H1 (cell line): ENCODE measurements at regions not wholly inside any gene's neighbourhood (a gene's known extent, or its start where the extent isn't known, plus 50 kb on each side); places are given as distances from the start of the nearest gene placed in this dataset.

Experiments used
- CTCF ChIA-PET: fragments of 300-600 bp; sonication (Branson Sonifier 250); formaldehyde crosslinking; loops from one replicate; lab custom pipeline; 2021; ENCODE audit not compliant: partially characterized antibody; lab: Charles Lee
- POLR2A ChIA-PET: fragments of 300-600 bp; sonication (Branson Sonifier 250); formaldehyde crosslinking; loops from one replicate; lab custom pipeline; 2021; ENCODE audit warnings: inconsistent platforms; ENCODE audit not compliant: partially characterized antibody; lab: Charles Lee
- DNase-seq, 2 experiments: peaks; one replicate each; pipeline versions ENCODE4 v3.0.0 to v3.0.0-alpha.2; 2010 to 2022; ENCODE audit warnings: low spot score in 2 of 2, low read depth in 1 of 2, mixed read lengths in 1 of 2
- FAIRE-seq: peaks from 2 replicates; lab custom pipeline; 2011; peaks lifted over from hg19 to GRCh38; lab: Jason Lieb, UNC
- H2AFZ ChIP-seq: 2 replicates; pipeline ENCODE4 v1.8.1; 2012; ENCODE audit warnings: low read length, inconsistent platforms
- H2AK5ac ChIP-seq: 2 replicates; pipeline ENCODE4 v1.6.1; 2013; ENCODE audit warnings: low read depth, low read length
- H2BK120ac ChIP-seq: replicated peaks from 2 replicates; pipeline ENCODE3; 2013; ENCODE audit warnings: low read depth, low read length, inconsistent platforms
- H2BK12ac ChIP-seq: 2 replicates; pipeline ENCODE4 v1.6.1; 2013; ENCODE audit warnings: low read depth, low read length
- H2BK15ac ChIP-seq: 2 replicates; pipeline ENCODE4 v1.6.1; 2013; ENCODE audit warnings: low read length
- H2BK20ac ChIP-seq: 2 replicates; pipeline ENCODE4 v1.6.1; 2013; ENCODE audit warnings: low read length
- H2BK5ac ChIP-seq: 2 replicates; pipeline ENCODE4 v1.6.1; 2013; ENCODE audit warnings: low read depth, low read length
- H3K14ac ChIP-seq: 2 replicates; pipeline ENCODE4 v1.6.1; 2013; ENCODE audit warnings: inconsistent platforms; ENCODE audit not compliant: insufficient read length
- H3K18ac ChIP-seq: 2 replicates; pipeline ENCODE4 v1.6.1; 2013; ENCODE audit warnings: low read length; ENCODE audit errors: extremely low read depth
- H3K23ac ChIP-seq: 2 replicates; pipeline ENCODE4 v1.6.1; 2013; ENCODE audit warnings: inconsistent platforms; ENCODE audit not compliant: insufficient read length
- H3K23me2 ChIP-seq: 2 replicates; pipeline ENCODE4 v1.6.1; 2013; ENCODE audit warnings: low read depth, low read length
- H3K27ac ChIP-seq: 2 replicates; pipeline ENCODE4 v1.6.1; 2011; ENCODE audit warnings: low read depth, low read length, inconsistent platforms
- H3K27me3 ChIP-seq, 4 experiments: replicated peaks in 1 of 4; 1 replicate in 1 of 4; 2 replicates in 3 of 4; pipeline versions ENCODE4 v1.6.1 to v1.8.1; 2011 to 2013; ENCODE audit warnings: low read length in 3 of 4, mild to moderate bottlenecking in 3 of 4, inconsistent platforms in 2 of 4, mixed read lengths in 2 of 4, moderate library complexity in 1 of 4; ENCODE audit not compliant: control insufficient read depth in 3 of 4, insufficient read depth in 3 of 4; ENCODE audit errors: extremely low read depth in 1 of 4
- H3K36me3 ChIP-seq, 4 experiments: 2 replicates each; pipeline versions ENCODE4 v1.6.1 to v1.8.1; 2011 to 2013; ENCODE audit warnings: mild to moderate bottlenecking in 4 of 4, low read length in 3 of 4, moderate library complexity in 2 of 4, control low read depth in 1 of 4, inconsistent platforms in 1 of 4; ENCODE audit not compliant: insufficient read depth in 4 of 4, control insufficient read depth in 2 of 4
- H3K4ac ChIP-seq: replicated peaks from 2 replicates; pipeline ENCODE3; 2013; ENCODE audit warnings: low read length, low read depth, mixed read lengths, inconsistent platforms; ENCODE audit not compliant: insufficient read length
- H3K4me1 ChIP-seq, 4 experiments: replicated peaks in 1 of 4; 1 replicate in 1 of 4; 2 replicates in 3 of 4; pipeline versions ENCODE4 v1.6.1 to v1.8.1; 2011 to 2013; ENCODE audit warnings: low read length in 3 of 4, inconsistent platforms in 2 of 4, mixed read lengths in 1 of 4; ENCODE audit not compliant: insufficient read depth in 4 of 4, control insufficient read depth in 3 of 4
- H3K4me2 ChIP-seq, 2 experiments: 2 replicates each; pipeline versions ENCODE4 v1.6.1 to v1.8.1; 2011 to 2013; ENCODE audit warnings: low read depth in 2 of 2, low read length in 2 of 2, control low read depth in 1 of 2, inconsistent platforms in 1 of 2, mild to moderate bottlenecking in 1 of 2; ENCODE audit not compliant: insufficient read depth in 1 of 2
- H3K4me3 ChIP-seq, 4 experiments: fragments of 200-600, 300-600 bp in 1 of 4; sonication (generic), shearing (Covaris generic), sonication (Bioruptor Twin) in 1 of 4; 2 replicates each; pipeline versions ENCODE4 v1.5.1 to v1.8.1; 2011 to 2016; ENCODE audit warnings: low read length in 4 of 4, low read depth in 3 of 4, control low read depth in 2 of 4, inconsistent platforms in 2 of 4, mild to moderate bottlenecking in 2 of 4, mixed read lengths in 1 of 4, moderate library complexity in 1 of 4; ENCODE audit not compliant: insufficient read depth in 2 of 4; ENCODE audit errors: extremely low read depth in 1 of 4
- H3K56ac ChIP-seq: replicated peaks from 2 replicates; pipeline ENCODE3; 2013; ENCODE audit warnings: low read depth, mild to moderate bottlenecking, mixed read lengths, low read length, inconsistent platforms; ENCODE audit not compliant: insufficient read length
- H3K79me1 ChIP-seq: 2 replicates; pipeline ENCODE4 v1.6.1; 2013; ENCODE audit warnings: low read depth, low read length, control low read depth
- H3K79me2 ChIP-seq, 2 experiments: 2 replicates each; pipeline versions ENCODE4 v1.6.1 to v1.8.1; 2012 to 2013; ENCODE audit warnings: low read length in 2 of 2, mild to moderate bottlenecking in 2 of 2, inconsistent platforms in 1 of 2; ENCODE audit not compliant: insufficient read depth in 2 of 2, control insufficient read depth in 1 of 2
- H3K9ac ChIP-seq, 4 experiments: replicated peaks in 1 of 4; 1 replicate in 1 of 4; 2 replicates in 3 of 4; pipeline versions ENCODE4 v1.6.1 to v1.8.1; 2011 to 2013; ENCODE audit warnings: low read depth in 3 of 4, low read length in 3 of 4, control low read depth in 2 of 4, mild to moderate bottlenecking in 2 of 4, moderate library complexity in 2 of 4, inconsistent platforms in 1 of 4; ENCODE audit errors: extremely low read depth in 1 of 4
- H3K9me3 ChIP-seq, 2 experiments: 2 replicates each; pipeline versions ENCODE4 v1.6.1 to v1.8.1; 2012 to 2013; ENCODE audit warnings: mild to moderate bottlenecking in 2 of 2, moderate library complexity in 2 of 2, control low read depth in 1 of 2, inconsistent platforms in 1 of 2, low read depth in 1 of 2, low read length in 1 of 2, mixed read lengths in 1 of 2; ENCODE audit not compliant: insufficient read depth in 2 of 2
- H4K20me1 ChIP-seq, 2 experiments: replicated peaks in 1 of 2; 2 replicates each; pipeline versions ENCODE3 to v1.8.1; 2011 to 2013; ENCODE audit warnings: inconsistent platforms in 2 of 2, low read length in 2 of 2, mild to moderate bottlenecking in 1 of 2; ENCODE audit not compliant: insufficient read depth in 2 of 2, control insufficient read depth in 1 of 2
- H4K5ac ChIP-seq: 2 replicates; pipeline ENCODE4 v1.6.1; 2013; ENCODE audit warnings: low read length, low read depth, mixed read lengths, inconsistent platforms; ENCODE audit not compliant: insufficient read length
- H4K8ac ChIP-seq: 2 replicates; pipeline ENCODE4 v1.8.0; 2013; ENCODE audit warnings: mild to moderate bottlenecking, moderate library complexity, low read length, inconsistent platforms; ENCODE audit not compliant: insufficient read depth; ENCODE audit errors: extremely low read depth
- H4K91ac ChIP-seq: replicated peaks from 2 replicates; pipeline ENCODE3; 2013; ENCODE audit warnings: low read length, mixed read lengths, inconsistent platforms; ENCODE audit not compliant: insufficient read length
- ATF2 ChIP-seq: IDR thresholded peaks from 2 replicates; pipeline ENCODE4 v1.6.1; 2012; ENCODE audit warnings: low read length, inconsistent platforms
- CHD2 ChIP-seq: IDR thresholded peaks from 2 replicates; pipeline ENCODE4 v1.6.1; 2012; ENCODE audit warnings: low read length, improper control_type of control experiment
- EGR1 ChIP-seq: IDR thresholded peaks from 2 replicates; pipeline ENCODE4 v1.6.1; 2011; ENCODE audit warnings: low read depth, low read length, borderline replicate concordance
- JUND ChIP-seq: IDR thresholded peaks from 2 replicates; pipeline ENCODE4 v1.6.1; 2011; ENCODE audit warnings: mild to moderate bottlenecking, improper control_type of control experiment, low read length
- KDM5A ChIP-seq: fragments of 200-600 bp; IDR thresholded peaks from 2 replicates; pipeline ENCODE4 v1.7.1; 2012; ENCODE audit warnings: mild to moderate bottlenecking, low read length, inconsistent platforms, mixed read lengths
- MAFK ChIP-seq: IDR thresholded peaks from 2 replicates; pipeline ENCODE4 v1.6.1; 2012; ENCODE audit warnings: low read depth, mild to moderate bottlenecking, improper control_type of control experiment, low read length
- POLR2AphosphoS5 ChIP-seq: IDR thresholded peaks from 2 replicates; pipeline ENCODE4 v1.6.1; 2011; ENCODE audit warnings: low read depth, low read length
- RFX5 ChIP-seq: IDR thresholded peaks from 2 replicates; pipeline ENCODE4 v1.6.1; 2011; ENCODE audit warnings: low read depth, low read length, improper control_type of control experiment, borderline replicate concordance
- RNF2 ChIP-seq: fragments of 200-900, 300-1000 bp; sonication (generic); IDR thresholded peaks from 2 replicates; pipeline ENCODE4 v1.7.1; 2016; ENCODE audit warnings: borderline replicate concordance, low read depth, mild to moderate bottlenecking, antibody characterized with exemption, low read length; ENCODE audit not compliant: poor library complexity, severe bottlenecking; ENCODE audit errors: missing control alignments
- SIX5 ChIP-seq: IDR thresholded peaks from 2 replicates; pipeline ENCODE4 v1.6.1; 2011; ENCODE audit warnings: mild to moderate bottlenecking, low read depth, low read length
- SP2 ChIP-seq: IDR thresholded peaks from 2 replicates; pipeline ENCODE4 v1.6.1; 2012; ENCODE audit warnings: mild to moderate bottlenecking, low read length, inconsistent platforms
- SUZ12 ChIP-seq: fragments of 200-600 bp; sonication (generic); IDR thresholded peaks from 2 replicates; pipeline ENCODE4 v1.6.1; 2012; ENCODE audit warnings: mild to moderate bottlenecking, inconsistent platforms, low read length, moderate library complexity, mixed read lengths
- TCF12 ChIP-seq: IDR thresholded peaks from 2 replicates; pipeline ENCODE4 v1.6.1; 2011; ENCODE audit warnings: low read depth, mild to moderate bottlenecking, low read length
- WGBS, 2 experiments: shearing (Covaris generic) in 1 of 2; methylation state at CpG; one replicate each; pipeline versions ENCODE4 v1.1.6 to v1.1.7; 2013 to 2015; ENCODE audit warnings: low lambda C conversion rate in 2 of 2, mixed read lengths in 2 of 2, inconsistent platforms in 1 of 2, low coverage in 1 of 2, missing lambda C conversion rate in 1 of 2; ENCODE audit not compliant: insufficient replicate concordance in 2 of 2, insufficient coverage in 1 of 2, insufficient read length in 1 of 2; ENCODE audit errors: extremely low coverage in 1 of 2, missing lambda C conversion rate in 1 of 2; 5-methylcytosine and 5-hydroxymethylcytosine counted together

- H3K27me3 ChIP-seq, result no peaks in the 10 kb centered on the region
- H2BK5ac ChIP-seq, result no peak overlapping the region
- H2AK5ac ChIP-seq, result no peak overlapping the region
- no peak overlapping the region for H3K9ac ChIP-seq
- H3K4ac ChIP-seq, result no peak overlapping the region
- DNase-seq, result no peak
- H2BK12ac ChIP-seq, result no peak overlapping the region
- H3K4me2 ChIP-seq, result no peak overlapping the region
- H3K18ac ChIP-seq, result no peak overlapping the region
- H3K27ac ChIP-seq, result no peak overlapping the region
- no peaks in the 10 kb centered on the region for H3K4me1 ChIP-seq
- H2BK120ac ChIP-seq, result no peak overlapping the region
- no peaks in the 10 kb centered on the region for H3K79me1 ChIP-seq
- H4K5ac ChIP-seq, result no peak overlapping the region
- H3K9me3 ChIP-seq, result peaks cover 58 to 90% of the 10 kb centered on the region in 2 experiments
- H2BK15ac ChIP-seq, result no peak overlapping the region
- H3K79me2 ChIP-seq, result no peaks in the 10 kb centered on the region
- no peaks in the 10 kb centered on the region; a peak in 1 of 8 replicates for H3K36me3 ChIP-seq
- H3K56ac ChIP-seq, result no peak overlapping the region
- no peak overlapping the region for H2AFZ ChIP-seq
- H3K23ac ChIP-seq, result no peak overlapping the region
- no peak overlapping the region for H3K14ac ChIP-seq
- ChIA-PET CTCF (no interaction called here), POLR2A (no interaction called here)
- no peaks in the 10 kb centered on the region for H3K23me2 ChIP-seq
- H3K4me3 ChIP-seq, result no peak overlapping the region
- H4K8ac ChIP-seq, result no peak overlapping the region
- no peak overlapping the region for H2BK20ac ChIP-seq
- H4K20me1 ChIP-seq, result no peaks in the 10 kb centered on the region
- no peak overlapping the region for H4K91ac ChIP-seq
- no peak for FAIRE-seq
- TF ChIP-seq CHD2, result no peak
- TF ChIP-seq SIX5, result no peak
- no peak for TF ChIP-seq EGR1
- TF ChIP-seq RFX5, result no peak
- no peak for TF ChIP-seq KDM5A
- TF ChIP-seq SUZ12, result no peak
- TF ChIP-seq RNF2, result no peak
- no peak for TF ChIP-seq MAFK
- TF ChIP-seq TCF12, result no peak
- no peak for TF ChIP-seq JUND
- no peak for TF ChIP-seq SP2
- no peak for TF ChIP-seq ATF2
- TF ChIP-seq POLR2AphosphoS5, result no peak
- 60% methylated on average over 5 of the region's 6 CpGs; no CpG with 5 or more reads in 1 of the 2 experiments for WGBS, 2 experiments
Observed at GRCh38 chr17:22460461-22461063, 768.2 kb downstream of the KCNJ18 start.
